ENCODE measurements at regions not wholly inside any gene's neighbourhood (a gene's known extent, or its start where the extent isn't known, plus 50 kb on each side); places are given as distances from the start of the nearest gene placed in this dataset.

- no peak overlapping the region for H3K4me3 ChIP-seq (ENCODE audit: low read depth, low read length)
- H3K27me3 ChIP-seq (ENCODE audit: control insufficient read depth, insufficient read depth, low read length): peaks cover 1% of the 10 kb centered on the region; the same call in 1 of the 2 replicates
- H3K36me3 ChIP-seq (ENCODE audit: control insufficient read depth, insufficient read depth, low read length): no peaks in the 10 kb centered on the region
- ChIA-PET POLR2A (no interaction called here), CTCF (no interaction called here)
- no peak for DNase-seq (ENCODE audit: low read depth)
- TF ChIP-seq CTCF (IDR thresholded peaks at IDR 0.05; ENCODE audit: insufficient read depth, low read depth, low read length): no peak
These were observed 167.8 kb downstream of the KIF20B start for GRCh38 chr10:89869180-89869579.

GRCh38 chr10:89869592-89870156 is 168.3 kb downstream of the KIF20B start:
- Histone ChIP-seq H3K27me3 (ENCODE audit: control insufficient read depth, insufficient read depth, low read length) (peaks cover 1% of the 10 kb centered on the region; the same call in 1 of the 2 replicates), H3K4me3 (ENCODE audit: low read depth, low read length) (no peak overlapping the region), H3K36me3 (ENCODE audit: control insufficient read depth, insufficient read depth, low read length) (no peaks in the 10 kb centered on the region)
- ChIA-PET POLR2A (no interaction called here), CTCF (no interaction called here)
- DNase-seq (ENCODE audit: low read depth): no peak
- no peak for TF ChIP-seq CTCF (IDR thresholded peaks at IDR 0.05; ENCODE audit: insufficient read depth, low read depth, low read length)

- no peak for DNase-seq (ENCODE audit: low read depth)
- CTCF ChIA-PET: no interaction called here
These were observed 169.5 kb downstream of the KIF20B start for GRCh38 chr10:89870936-89871335.

GRCh38 chr10:89873055-89873454 is 171.7 kb downstream of the KIF20B start:
- CTCF ChIA-PET: no interaction called here
- Histone ChIP-seq H3K27me3 (ENCODE audit: control insufficient read depth, insufficient read depth, low read length) (no peaks in the 10 kb centered on the region), H3K4me3 (ENCODE audit: low read depth, low read length) (no peak overlapping the region), H3K36me3 (ENCODE audit: control insufficient read depth, insufficient read depth, low read length) (no peaks in the 10 kb centered on the region)
- POLR2A ChIA-PET: no interaction called here
- no peak for TF ChIP-seq CTCF (IDR thresholded peaks at IDR 0.05; ENCODE audit: insufficient read depth, low read depth, low read length)
- no peak for DNase-seq (ENCODE audit: low read depth)

More at GRCh38 chr10:89870936-89871335, 169.5 kb downstream of the KIF20B start:
- H3K36me3 ChIP-seq (ENCODE audit: control insufficient read depth, insufficient read depth, low read length): no peaks in the 10 kb centered on the region
- POLR2A ChIA-PET: no interaction called here
- H3K4me3 ChIP-seq (ENCODE audit: low read depth, low read length): no peak overlapping the region
- no peak for TF ChIP-seq CTCF (IDR thresholded peaks at IDR 0.05; ENCODE audit: insufficient read depth, low read depth, low read length)
- peaks cover 1% of the 10 kb centered on the region; the same call in 1 of the 2 replicates for H3K27me3 ChIP-seq (ENCODE audit: control insufficient read depth, insufficient read depth, low read length)

GRCh38 chr10:89875557-89875956 is 174.2 kb downstream of the KIF20B start:
- TF ChIP-seq CTCF (IDR thresholded peaks at IDR 0.05; ENCODE audit: insufficient read depth, low read depth, low read length): no peak
- DNase-seq (ENCODE audit: low read depth): no peak
- ChIA-PET POLR2A (no interaction called here), CTCF (no interaction called here)
- Histone ChIP-seq H3K36me3 (ENCODE audit: control insufficient read depth, insufficient read depth, low read length) (no peaks in the 10 kb centered on the region), H3K4me3 (ENCODE audit: low read depth, low read length) (no peak overlapping the region), H3K27me3 (ENCODE audit: control insufficient read depth, insufficient read depth, low read length) (no peaks in the 10 kb centered on the region)

All from BJ (cell line).